Osteocyte (in vitro differentiated cells): ENCODE measurements at regions not wholly inside any gene's neighbourhood (a gene's known extent, or its start where the extent isn't known, plus 50 kb on each side); places are given as distances from the start of the nearest gene placed in this dataset.

Source experiments
- DNase-seq: peaks from one replicate; pipeline ENCODE4 v3.0.0; 2021; ENCODE audit warnings: mixed read lengths; ENCODE audit not compliant: unreplicated experiment; ENCODE audit errors: extremely low spot score
- H3K27ac Mint-ChIP-seq: one replicate; pipeline ENCODE4 v1.8.0; 2021; ENCODE audit warnings: mild to moderate bottlenecking, mixed read lengths; ENCODE audit not compliant: unreplicated experiment
- H3K27me3 Mint-ChIP-seq: one replicate; pipeline ENCODE4 v1.8.0; 2021; ENCODE audit warnings: mixed read lengths; ENCODE audit not compliant: unreplicated experiment
- H3K36me3 Mint-ChIP-seq: one replicate; pipeline ENCODE4 v1.8.0; 2021; ENCODE audit warnings: mixed read lengths; ENCODE audit not compliant: unreplicated experiment
- H3K4me1 Mint-ChIP-seq: one replicate; pipeline ENCODE4 v1.8.0; 2021; ENCODE audit warnings: mixed read lengths; ENCODE audit not compliant: unreplicated experiment
- H3K4me3 Mint-ChIP-seq: one replicate; pipeline ENCODE4 v1.8.0; 2021; ENCODE audit warnings: mild to moderate bottlenecking, moderate library complexity, mixed read lengths; ENCODE audit not compliant: unreplicated experiment
- H3K9me3 Mint-ChIP-seq: one replicate; pipeline ENCODE4 v1.8.0; 2021; ENCODE audit warnings: mixed read lengths; ENCODE audit not compliant: unreplicated experiment
- TF ChIP-seq, protein P1 (sequence below): fragments of 200-600 bp; sonication (generic); IDR thresholded peaks from 2 replicates; pipeline ENCODE4 v1.5.0; 2021; ENCODE audit warnings: antibody characterized with exemption, mild to moderate bottlenecking, moderate library complexity

GRCh38 chr7:13447637-13448036 lies 541.8 kb downstream of the ETV1 start:
- H3K9me3 Mint-ChIP-seq = peaks cover 5% of the 10 kb centered on the region
- no peak overlapping the region for H3K4me3 Mint-ChIP-seq
- TF ChIP-seq, protein P1, sequence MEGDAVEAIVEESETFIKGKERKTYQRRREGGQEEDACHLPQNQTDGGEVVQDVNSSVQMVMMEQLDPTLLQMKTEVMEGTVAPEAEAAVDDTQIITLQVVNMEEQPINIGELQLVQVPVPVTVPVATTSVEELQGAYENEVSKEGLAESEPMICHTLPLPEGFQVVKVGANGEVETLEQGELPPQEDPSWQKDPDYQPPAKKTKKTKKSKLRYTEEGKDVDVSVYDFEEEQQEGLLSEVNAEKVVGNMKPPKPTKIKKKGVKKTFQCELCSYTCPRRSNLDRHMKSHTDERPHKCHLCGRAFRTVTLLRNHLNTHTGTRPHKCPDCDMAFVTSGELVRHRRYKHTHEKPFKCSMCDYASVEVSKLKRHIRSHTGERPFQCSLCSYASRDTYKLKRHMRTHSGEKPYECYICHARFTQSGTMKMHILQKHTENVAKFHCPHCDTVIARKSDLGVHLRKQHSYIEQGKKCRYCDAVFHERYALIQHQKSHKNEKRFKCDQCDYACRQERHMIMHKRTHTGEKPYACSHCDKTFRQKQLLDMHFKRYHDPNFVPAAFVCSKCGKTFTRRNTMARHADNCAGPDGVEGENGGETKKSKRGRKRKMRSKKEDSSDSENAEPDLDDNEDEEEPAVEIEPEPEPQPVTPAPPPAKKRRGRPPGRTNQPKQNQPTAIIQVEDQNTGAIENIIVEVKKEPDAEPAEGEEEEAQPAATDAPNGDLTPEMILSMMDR = no peak
- no peak overlapping the region for H3K27ac Mint-ChIP-seq
- DNase-seq = no peak
- peaks cover 6% of the 10 kb centered on the region for H3K4me1 Mint-ChIP-seq
- no peaks in the 10 kb centered on the region for H3K27me3 Mint-ChIP-seq
- no peaks in the 10 kb centered on the region for H3K36me3 Mint-ChIP-seq

GRCh38 chr7:13448243-13448642 lies 541.2 kb downstream of the ETV1 start:
- no peak overlapping the region for H3K4me3 Mint-ChIP-seq
- peaks cover 6% of the 10 kb centered on the region for H3K4me1 Mint-ChIP-seq
- no peak for DNase-seq
- no peaks in the 10 kb centered on the region for H3K27me3 Mint-ChIP-seq
- H3K36me3 Mint-ChIP-seq = no peaks in the 10 kb centered on the region
- H3K27ac Mint-ChIP-seq = no peak overlapping the region
- H3K9me3 Mint-ChIP-seq = peaks cover 5% of the 10 kb centered on the region
- TF ChIP-seq, protein P1 = no peak

DNA sequence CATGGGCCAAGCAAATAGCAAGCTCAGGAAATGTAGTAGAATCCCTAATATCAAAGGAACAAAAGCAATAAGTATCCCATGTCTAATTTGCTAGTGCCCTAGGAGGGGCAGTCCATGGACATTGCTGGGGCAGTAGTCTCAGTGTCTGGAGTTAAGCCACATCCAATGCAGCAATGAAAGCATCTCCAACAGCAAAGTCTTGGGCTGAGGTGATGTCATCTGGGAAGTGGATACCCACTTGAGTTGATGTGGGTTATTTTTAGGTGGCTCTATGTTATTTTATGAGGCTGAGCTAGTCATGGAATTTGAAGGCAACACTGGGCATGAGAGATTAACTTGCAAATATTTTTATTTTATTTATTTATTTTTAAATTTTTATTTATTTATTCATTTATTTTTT lies 540.0 kb downstream of the ETV1 start:
- DNase-seq = no peak
- no peak overlapping the region for H3K4me3 Mint-ChIP-seq

DNA sequence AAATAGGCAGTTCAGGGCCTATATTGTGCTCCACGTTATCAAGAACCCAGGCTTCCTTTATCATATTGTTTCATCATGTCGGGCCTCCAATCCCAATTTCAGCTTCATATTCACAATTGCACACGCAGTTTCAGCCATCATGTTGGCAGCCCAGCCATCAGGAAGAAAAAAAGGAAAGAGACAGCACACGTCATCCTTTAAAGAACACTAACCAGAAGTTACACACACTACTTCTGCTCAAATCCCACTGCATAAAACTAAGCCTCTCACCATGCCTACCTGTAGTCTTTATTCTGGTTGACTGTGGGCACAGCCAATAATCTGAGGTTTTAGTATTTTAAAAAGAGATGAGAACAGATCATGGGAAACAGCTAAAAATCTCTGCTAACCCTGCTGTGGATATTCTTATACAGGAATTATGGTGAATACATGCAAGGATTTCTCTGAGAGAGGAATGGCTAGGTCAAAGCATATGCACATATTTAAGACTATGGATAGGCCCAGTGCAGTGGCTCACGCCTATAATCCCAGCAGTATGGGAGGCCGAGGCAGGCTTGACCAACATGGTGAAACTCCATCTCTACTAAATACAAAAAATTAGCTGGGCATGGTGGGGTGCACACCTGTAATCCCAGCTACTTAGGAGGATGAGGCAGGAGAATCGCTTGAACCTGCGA lies 534.4 kb downstream of the ETV1 start:
- TF ChIP-seq, protein P1 = no peak
- Mint-ChIP-seq H3K36me3 (no peaks in the 10 kb centered on the region), H3K4me1 (no peaks in the 10 kb centered on the region), H3K27ac (no peak overlapping the region), H3K27me3 (no peaks in the 10 kb centered on the region), H3K4me3 (no peak overlapping the region), H3K9me3 (peaks cover 5% of the 10 kb centered on the region)
- DNase-seq = no peak

More for the DNA sequence above, 540.0 kb downstream of the ETV1 start:
- TF ChIP-seq, protein P1 = no peak
- no peak overlapping the region for H3K27ac Mint-ChIP-seq
- H3K9me3 Mint-ChIP-seq = peaks cover 5% of the 10 kb centered on the region
- H3K27me3 Mint-ChIP-seq = no peaks in the 10 kb centered on the region
- peaks cover 6% of the 10 kb centered on the region for H3K4me1 Mint-ChIP-seq
- H3K36me3 Mint-ChIP-seq = no peaks in the 10 kb centered on the region

GRCh38 chr7:13457790-13458189 lies 531.7 kb downstream of the ETV1 start:
- H3K4me1 Mint-ChIP-seq = no peaks in the 10 kb centered on the region
- no peak overlapping the region for H3K4me3 Mint-ChIP-seq
- TF ChIP-seq, protein P1 = no peak
- no peaks in the 10 kb centered on the region for H3K36me3 Mint-ChIP-seq
- H3K27me3 Mint-ChIP-seq = peaks cover 2% of the 10 kb centered on the region
- no peak overlapping the region for H3K27ac Mint-ChIP-seq
- no peak for DNase-seq
- H3K9me3 Mint-ChIP-seq = no peaks in the 10 kb centered on the region
